ENCODE measurements at regions not wholly inside any gene's neighbourhood (a gene's known extent, or its start where the extent isn't known, plus 50 kb on each side); places are given as distances from the start of the nearest gene placed in this dataset.

DNA sequence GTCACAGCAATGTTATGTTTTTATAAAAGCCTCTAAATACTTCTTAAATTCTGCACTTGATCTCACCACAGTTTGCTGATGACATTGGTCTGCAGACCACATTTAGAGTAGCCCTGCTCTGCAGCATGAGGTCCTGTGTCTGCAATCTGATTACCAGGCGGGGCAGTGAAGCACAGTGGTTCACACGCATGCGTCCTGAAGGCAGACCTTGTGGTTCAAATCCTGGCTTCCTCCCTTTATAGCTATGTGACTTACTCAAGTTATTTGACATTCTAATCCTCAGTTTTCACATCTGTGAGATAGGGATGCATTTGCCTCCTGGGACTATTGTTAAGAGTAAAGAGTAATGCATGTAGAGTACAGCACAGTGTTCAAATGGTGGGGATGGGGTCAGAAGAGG is 50.3 kb downstream of the BMAL2 start:
- intact Hi-C loops (cut with DNase I), result no loop called here

DNA sequence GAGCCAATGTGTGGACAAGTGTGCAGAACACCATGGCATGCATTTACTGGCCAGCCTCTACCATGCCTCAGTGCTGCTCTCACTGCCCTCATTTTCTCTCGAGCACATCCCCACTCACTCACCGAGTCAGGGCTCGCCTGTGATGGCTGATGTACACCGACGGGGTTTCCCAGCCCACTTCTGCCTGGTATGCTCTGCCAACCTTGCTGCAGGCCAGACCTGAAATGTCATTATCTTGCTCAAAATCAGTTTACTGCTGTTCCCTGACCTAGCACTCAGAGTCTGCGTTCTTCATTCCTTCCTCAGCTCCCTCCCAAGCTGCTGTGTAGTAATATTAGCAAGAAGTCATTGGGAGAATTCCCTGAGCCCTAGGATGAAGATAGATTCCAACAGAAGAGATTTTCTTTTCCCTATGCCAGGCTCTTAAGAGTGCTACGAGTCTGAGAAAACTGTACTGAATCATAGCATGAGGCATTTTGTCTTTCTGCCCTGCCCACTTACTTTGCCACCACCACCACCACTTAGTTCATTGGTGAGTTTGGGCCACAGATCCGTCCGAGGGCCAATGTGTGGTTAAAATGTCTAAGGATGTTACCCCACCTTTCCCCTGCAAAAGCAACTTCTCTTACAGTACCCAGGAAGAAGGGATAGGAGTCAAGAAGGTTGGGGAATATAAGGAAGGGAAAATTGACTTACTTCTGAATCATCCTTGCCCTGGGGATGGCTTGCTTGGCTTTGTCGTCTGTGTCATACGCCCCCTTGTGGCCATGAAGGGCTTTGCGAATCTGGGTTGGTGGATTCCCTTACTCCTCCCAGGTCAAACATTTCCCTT is 51.0 kb downstream of the BMAL2 start:
- no peaks in the 10 kb centered on the region for H3K9me3 ChIP-seq
- DNase-seq, result peak; percentile 64 to 76
- H3K27me3 ChIP-seq (ENCODE audit: insufficient read depth in 3 of 3, low read length in 2 of 3), result no peaks in the 10 kb centered on the region
- no peaks in the 10 kb centered on the region for H3K4me1 ChIP-seq
- intact Hi-C loops (cut with DNase I), result no loop called here
- H3K4me3 ChIP-seq, result no peak overlapping the region
- WGBS, 3 donors, result 68 to 70% (median 68%) methylated on average over 12 of the region's 12 CpGs
- peak in 2 of 4 donors; percentile 45 to 56 for ATAC-seq
- no peak overlapping the region for H3K27ac ChIP-seq
- TF ChIP-seq, protein P1, sequence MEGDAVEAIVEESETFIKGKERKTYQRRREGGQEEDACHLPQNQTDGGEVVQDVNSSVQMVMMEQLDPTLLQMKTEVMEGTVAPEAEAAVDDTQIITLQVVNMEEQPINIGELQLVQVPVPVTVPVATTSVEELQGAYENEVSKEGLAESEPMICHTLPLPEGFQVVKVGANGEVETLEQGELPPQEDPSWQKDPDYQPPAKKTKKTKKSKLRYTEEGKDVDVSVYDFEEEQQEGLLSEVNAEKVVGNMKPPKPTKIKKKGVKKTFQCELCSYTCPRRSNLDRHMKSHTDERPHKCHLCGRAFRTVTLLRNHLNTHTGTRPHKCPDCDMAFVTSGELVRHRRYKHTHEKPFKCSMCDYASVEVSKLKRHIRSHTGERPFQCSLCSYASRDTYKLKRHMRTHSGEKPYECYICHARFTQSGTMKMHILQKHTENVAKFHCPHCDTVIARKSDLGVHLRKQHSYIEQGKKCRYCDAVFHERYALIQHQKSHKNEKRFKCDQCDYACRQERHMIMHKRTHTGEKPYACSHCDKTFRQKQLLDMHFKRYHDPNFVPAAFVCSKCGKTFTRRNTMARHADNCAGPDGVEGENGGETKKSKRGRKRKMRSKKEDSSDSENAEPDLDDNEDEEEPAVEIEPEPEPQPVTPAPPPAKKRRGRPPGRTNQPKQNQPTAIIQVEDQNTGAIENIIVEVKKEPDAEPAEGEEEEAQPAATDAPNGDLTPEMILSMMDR (IDR thresholded peaks at IDR 0.05), result peak; percentile 64
- no peaks in the 10 kb centered on the region for H3K36me3 ChIP-seq (ENCODE audit: insufficient read depth in 1 of 2, low read depth in 1 of 2)

More for the DNA sequence above, 50.3 kb downstream of the BMAL2 start:
- WGBS, 3 donors, result 96 to 97% (median 97%) methylated on average over 3 of the region's 3 CpGs
- Histone ChIP-seq H3K27me3 (ENCODE audit: insufficient read depth in 3 of 3, low read length in 2 of 3) (no peaks in the 10 kb centered on the region), H3K36me3 (ENCODE audit: insufficient read depth in 1 of 2, low read depth in 1 of 2) (no peaks in the 10 kb centered on the region), H3K27ac (no peak overlapping the region), H3K9me3 (no peaks in the 10 kb centered on the region), H3K4me1 (no peaks in the 10 kb centered on the region), H3K4me3 (no peak overlapping the region)
- DNase-seq, result no peak
- no peak for ATAC-seq
- TF ChIP-seq, protein P1 (IDR thresholded peaks at IDR 0.05), result no peak

DNA sequence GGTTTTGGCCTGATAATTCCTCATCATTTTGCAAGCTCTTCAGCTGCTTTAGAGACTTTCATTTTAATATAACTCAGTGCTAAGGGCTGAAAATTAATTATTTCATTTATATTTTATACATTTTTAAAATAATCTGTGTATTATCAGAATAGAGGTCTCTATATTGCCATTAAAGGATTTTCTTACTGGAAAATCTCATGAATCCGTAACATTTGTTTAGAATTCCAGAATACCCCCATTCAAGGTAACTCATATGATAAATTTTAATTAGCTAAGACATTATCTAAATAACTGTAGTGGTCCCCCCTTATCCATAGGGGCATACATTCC is 51.6 kb downstream of the BMAL2 start:
- DNase-seq (no peak), ATAC-seq (no peak)
- intact Hi-C loops (cut with DNase I), result no loop called here
- Histone ChIP-seq H3K36me3 (ENCODE audit: insufficient read depth in 1 of 2, low read depth in 1 of 2) (no peaks in the 10 kb centered on the region), H3K9me3 (no peaks in the 10 kb centered on the region), H3K4me3 (no peak overlapping the region), H3K4me1 (no peaks in the 10 kb centered on the region), H3K27me3 (ENCODE audit: insufficient read depth in 3 of 3, low read length in 2 of 3) (no peaks in the 10 kb centered on the region), H3K27ac (no peak overlapping the region)
- TF ChIP-seq, protein P1 (IDR thresholded peaks at IDR 0.05), result no peak
- 95 to 100% (median 99%) methylated on average over 1 of the region's 1 CpG for WGBS, 3 donors

DNA sequence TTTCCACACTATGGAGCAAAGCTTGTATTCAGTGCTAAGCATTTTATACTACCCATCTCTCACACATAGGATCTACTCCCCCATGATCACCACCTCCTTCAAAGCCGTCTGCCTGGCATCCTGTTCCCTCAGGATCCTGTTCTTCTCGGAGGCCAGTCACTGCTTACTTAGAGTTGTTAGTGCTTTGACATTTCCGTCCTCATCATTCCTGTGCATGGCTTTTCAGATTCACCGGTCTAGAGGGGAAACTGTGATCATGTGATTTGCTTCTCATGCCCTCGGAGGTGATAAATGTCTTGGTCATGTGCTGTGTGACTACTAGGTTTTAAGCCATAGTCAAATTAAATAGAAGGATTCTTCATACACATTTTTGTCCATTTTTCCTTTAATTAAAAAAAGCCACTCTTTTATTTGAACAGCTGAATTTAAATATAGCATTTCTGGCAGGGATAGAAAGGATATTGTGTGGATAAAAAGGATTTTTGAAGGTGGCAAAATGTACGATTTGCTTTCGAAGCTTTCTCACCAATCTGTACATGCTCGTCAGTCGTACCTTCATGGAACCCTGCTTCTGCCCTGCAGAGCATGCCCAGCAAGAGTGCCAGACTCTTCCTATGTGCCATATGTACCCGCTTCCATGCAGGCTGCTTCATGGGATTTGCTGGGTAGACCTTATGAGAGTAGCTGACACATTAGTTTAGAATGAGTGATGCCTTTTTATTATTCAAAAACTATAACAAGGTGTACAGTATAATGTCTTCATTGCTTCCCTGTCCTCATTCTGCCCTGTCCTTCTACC is 53.3 kb downstream of the BMAL2 start:
- intact Hi-C loops (cut with DNase I), result no loop called here
- Histone ChIP-seq H3K27me3 (ENCODE audit: insufficient read depth in 3 of 3, low read length in 2 of 3) (no peaks in the 10 kb centered on the region), H3K36me3 (ENCODE audit: insufficient read depth in 1 of 2, low read depth in 1 of 2) (no peaks in the 10 kb centered on the region), H3K4me1 (no peaks in the 10 kb centered on the region), H3K9me3 (no peaks in the 10 kb centered on the region), H3K27ac (no peak overlapping the region), H3K4me3 (no peak overlapping the region)
- DNase-seq (no peak), ATAC-seq (no peak)
- 83 to 86% (median 84%) methylated on average over 10 of the region's 10 CpGs for WGBS, 3 donors
- TF ChIP-seq, protein P1 (IDR thresholded peaks at IDR 0.05), result no peak
